ENCODE measurements at regions not wholly inside any gene's neighbourhood (a gene's known extent, or its start where the extent isn't known, plus 50 kb on each side); places are given as distances from the start of the nearest gene placed in this dataset.
"Not testable (repeated sequence)": the region's sequence is repeated elsewhere in the genome, so short reads cannot be mapped to it uniquely, and the experiment has no call there.

DNA sequence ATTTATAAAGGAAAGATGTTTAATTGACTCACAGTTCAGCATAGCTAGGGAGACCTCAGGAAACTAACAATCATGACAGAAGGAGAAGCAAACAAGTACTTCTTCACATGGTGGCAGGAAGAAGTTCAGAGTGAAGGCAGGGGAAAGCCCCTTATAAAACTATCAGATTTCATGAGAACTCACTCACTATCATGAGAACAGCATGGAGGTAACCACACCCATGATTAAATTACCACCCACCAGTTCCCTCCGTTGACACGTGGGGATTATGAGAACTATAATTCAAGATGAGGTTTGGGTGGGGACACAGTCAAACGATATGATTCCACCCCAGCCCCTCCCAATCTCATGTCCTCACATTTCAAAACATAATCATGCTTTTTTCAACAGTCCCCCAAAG, 124.2 kb upstream of the PCGF5 start:
- TF ChIP-seq, protein P1, sequence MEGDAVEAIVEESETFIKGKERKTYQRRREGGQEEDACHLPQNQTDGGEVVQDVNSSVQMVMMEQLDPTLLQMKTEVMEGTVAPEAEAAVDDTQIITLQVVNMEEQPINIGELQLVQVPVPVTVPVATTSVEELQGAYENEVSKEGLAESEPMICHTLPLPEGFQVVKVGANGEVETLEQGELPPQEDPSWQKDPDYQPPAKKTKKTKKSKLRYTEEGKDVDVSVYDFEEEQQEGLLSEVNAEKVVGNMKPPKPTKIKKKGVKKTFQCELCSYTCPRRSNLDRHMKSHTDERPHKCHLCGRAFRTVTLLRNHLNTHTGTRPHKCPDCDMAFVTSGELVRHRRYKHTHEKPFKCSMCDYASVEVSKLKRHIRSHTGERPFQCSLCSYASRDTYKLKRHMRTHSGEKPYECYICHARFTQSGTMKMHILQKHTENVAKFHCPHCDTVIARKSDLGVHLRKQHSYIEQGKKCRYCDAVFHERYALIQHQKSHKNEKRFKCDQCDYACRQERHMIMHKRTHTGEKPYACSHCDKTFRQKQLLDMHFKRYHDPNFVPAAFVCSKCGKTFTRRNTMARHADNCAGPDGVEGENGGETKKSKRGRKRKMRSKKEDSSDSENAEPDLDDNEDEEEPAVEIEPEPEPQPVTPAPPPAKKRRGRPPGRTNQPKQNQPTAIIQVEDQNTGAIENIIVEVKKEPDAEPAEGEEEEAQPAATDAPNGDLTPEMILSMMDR (IDR thresholded peaks at IDR 0.05), result no peak
- H3K4me1 ChIP-seq, result no peaks in the 10 kb centered on the region
- ATAC-seq (no peak), DNase-seq (no peak)
- no peaks in the 10 kb centered on the region for H3K36me3 ChIP-seq (ENCODE audit: insufficient read depth in 1 of 2, low read depth in 1 of 2)
- intact Hi-C loops (cut with DNase I), result no loop called here
- no peaks in the 10 kb centered on the region for H3K9me3 ChIP-seq
- no peak overlapping the region for H3K27ac ChIP-seq
- WGBS, 3 donors, result 31 to 67% (median 37%) methylated on average over 3 of the region's 3 CpGs
- H3K27me3 ChIP-seq (ENCODE audit: insufficient read depth in 3 of 3, low read length in 2 of 3), result no peaks in the 10 kb centered on the region
- no peak overlapping the region for H3K4me3 ChIP-seq

DNA sequence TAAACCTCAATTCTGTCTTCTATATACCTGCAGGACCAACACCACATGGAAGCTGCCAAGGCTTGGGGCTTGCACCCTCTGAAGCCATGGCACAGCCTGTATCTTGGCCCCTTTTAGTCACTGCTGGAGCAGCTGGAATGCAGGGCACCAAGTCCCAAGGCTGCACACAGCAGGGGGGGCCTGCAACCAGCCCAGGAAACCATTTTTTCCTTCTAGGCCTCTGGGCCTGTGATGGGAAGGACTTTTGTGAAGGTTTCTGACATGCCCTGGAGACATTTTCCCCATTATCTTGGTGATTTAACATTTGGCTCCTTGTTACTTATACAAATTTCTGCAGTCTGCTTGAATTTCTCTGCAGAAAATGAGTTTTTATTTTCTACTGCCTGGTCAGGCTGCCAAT, 123.2 kb upstream of the PCGF5 start:
- Histone ChIP-seq H3K4me3 (no peak overlapping the region), H3K4me1 (no peaks in the 10 kb centered on the region), H3K27me3 (ENCODE audit: insufficient read depth in 3 of 3, low read length in 2 of 3) (no peaks in the 10 kb centered on the region), H3K27ac (no peak overlapping the region), H3K36me3 (ENCODE audit: insufficient read depth in 1 of 2, low read depth in 1 of 2) (no peaks in the 10 kb centered on the region), H3K9me3 (no peaks in the 10 kb centered on the region)
- intact Hi-C loops (cut with DNase I), result no loop called here
- ATAC-seq (no peak), DNase-seq (no peak)
- TF ChIP-seq, protein P1 (IDR thresholded peaks at IDR 0.05), result no peak

DNA sequence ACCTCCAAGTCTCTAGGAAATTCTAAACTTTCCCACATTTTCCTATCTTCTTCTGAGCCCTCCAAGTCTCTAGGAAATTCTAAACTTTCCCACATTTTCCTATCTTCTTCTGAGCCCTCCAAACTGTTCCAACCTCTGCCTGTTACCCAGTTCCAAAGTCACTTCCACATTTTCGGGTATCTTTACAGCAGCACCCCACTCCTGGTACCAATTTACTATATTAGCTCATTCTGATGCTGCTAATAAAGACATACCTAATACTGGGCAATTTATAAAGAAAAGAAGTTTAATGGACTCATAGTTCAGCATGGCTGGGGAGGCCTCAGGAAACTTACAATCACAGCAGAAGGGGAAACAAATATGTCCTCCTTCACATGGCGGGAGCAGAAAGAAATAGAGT, 122.4 kb upstream of the PCGF5 start:
- H3K9me3 ChIP-seq; ATAC-seq; H3K4me3 ChIP-seq; H3K36me3 ChIP-seq (ENCODE audit: insufficient read depth in 1 of 2, low read depth in 1 of 2); H3K27ac ChIP-seq; intact Hi-C loops (cut with DNase I); H3K27me3 ChIP-seq (ENCODE audit: insufficient read depth in 3 of 3, low read length in 2 of 3); DNase-seq; H3K4me1 ChIP-seq: not testable (repeated sequence)
- 89 to 100% (median 98%) methylated on average over 2 of the region's 2 CpGs for WGBS, 3 donors

DNA sequence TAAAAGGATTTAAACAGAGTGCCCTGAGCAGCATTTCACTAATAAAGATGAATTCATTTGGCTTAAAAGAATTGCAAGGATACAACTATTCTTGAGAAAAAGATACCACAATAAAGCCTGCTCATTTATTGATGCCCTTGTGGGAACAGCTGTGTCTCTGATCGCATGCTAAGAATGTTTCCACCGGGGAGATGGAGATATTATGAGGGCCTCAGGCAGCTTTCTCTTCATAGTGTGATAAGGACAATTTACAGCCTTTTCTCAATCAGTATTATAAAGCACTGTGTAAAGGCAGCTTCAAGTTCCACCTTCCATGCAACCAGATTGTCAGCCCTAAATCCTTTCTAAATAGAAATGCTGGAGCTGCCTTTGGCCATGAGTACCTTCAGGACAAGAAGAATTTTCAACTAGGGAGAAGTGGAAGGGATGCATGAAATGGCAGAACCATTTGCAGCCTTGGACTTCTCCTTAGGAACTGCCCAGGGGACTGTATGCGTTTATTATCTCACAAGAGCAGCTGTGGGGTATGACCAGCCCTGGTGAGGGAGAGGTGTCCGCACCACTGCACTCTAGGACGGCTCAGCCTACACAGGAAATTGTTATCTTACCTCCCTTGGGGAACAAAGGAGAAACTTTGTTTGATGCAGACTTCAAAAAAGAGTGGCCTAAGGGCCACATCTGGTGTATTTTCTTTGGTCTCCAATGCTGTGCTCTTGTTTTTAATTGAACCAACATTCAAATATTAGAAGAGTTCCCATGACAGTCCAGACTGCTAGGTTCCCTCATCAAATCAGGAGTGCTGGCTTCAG, 116.9 kb upstream of the PCGF5 start:
- Histone ChIP-seq H3K27me3 (ENCODE audit: insufficient read depth in 3 of 3, low read length in 2 of 3) (no peaks in the 10 kb centered on the region), H3K9me3 (no peaks in the 10 kb centered on the region), H3K4me3 (no peak overlapping the region), H3K36me3 (ENCODE audit: insufficient read depth in 1 of 2, low read depth in 1 of 2) (no peaks in the 10 kb centered on the region), H3K27ac (no peak overlapping the region), H3K4me1 (peaks cover 8% of the 10 kb centered on the region)
- intact Hi-C loops (cut with DNase I), result no loop called here
- TF ChIP-seq, protein P1 (IDR thresholded peaks at IDR 0.05), result no peak
- ATAC-seq, result no peak
- DNase-seq, result no peak
- 48 to 57% (median 52%) methylated on average over 5 of the region's 5 CpGs for WGBS, 3 donors

DNA sequence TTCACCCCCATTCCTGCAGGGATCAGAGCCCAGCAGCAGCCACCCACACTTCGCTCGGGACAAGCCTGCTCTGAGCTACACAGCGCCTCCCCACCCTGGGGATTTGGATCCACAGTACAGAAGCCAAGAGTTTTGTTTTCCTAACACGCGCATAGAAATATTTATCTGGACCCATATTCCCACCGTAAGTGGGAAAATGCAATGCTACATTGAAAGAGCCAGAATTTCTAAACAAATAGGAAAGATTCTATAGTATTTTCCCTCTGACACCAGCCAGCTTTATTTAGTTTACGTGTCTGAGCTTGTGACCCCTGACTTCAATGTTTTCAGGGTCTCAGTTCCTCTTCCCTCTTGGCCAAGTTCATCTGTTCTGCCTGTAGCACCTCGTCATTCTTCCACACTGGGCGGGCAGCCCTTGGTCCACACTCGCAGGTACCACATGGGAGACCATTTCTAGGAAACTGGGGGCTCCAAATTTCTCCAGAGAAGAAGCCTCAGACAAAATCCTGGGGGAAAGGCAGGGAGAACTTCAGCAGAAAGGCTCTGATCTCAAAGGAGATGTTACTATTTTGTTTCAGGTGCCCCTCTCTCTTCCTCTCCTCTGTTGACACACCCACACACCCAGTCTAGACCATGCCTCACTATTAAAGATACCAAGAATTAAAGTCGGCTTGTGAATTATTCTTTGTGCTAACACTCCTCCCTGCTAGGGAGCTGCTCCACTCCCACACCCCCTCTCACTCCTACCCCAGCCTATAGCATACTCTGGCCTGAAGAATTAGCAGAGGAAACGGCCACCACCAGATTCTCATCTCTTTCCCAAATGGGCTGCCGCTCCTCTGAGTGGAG, 116.0 kb upstream of the PCGF5 start:
- no peak overlapping the region for H3K4me3 ChIP-seq
- H3K9me3 ChIP-seq, result no peaks in the 10 kb centered on the region
- no peak for DNase-seq
- intact Hi-C loops (cut with DNase I), result no loop called here
- no peaks in the 10 kb centered on the region for H3K36me3 ChIP-seq (ENCODE audit: insufficient read depth in 1 of 2, low read depth in 1 of 2)
- TF ChIP-seq, protein P1 (IDR thresholded peaks at IDR 0.05), result no peak
- peaks cover 8% of the 10 kb centered on the region for H3K4me1 ChIP-seq
- H3K27ac ChIP-seq, result no peak overlapping the region
- no peak for ATAC-seq
- H3K27me3 ChIP-seq (ENCODE audit: insufficient read depth in 3 of 3, low read length in 2 of 3), result no peaks in the 10 kb centered on the region
- WGBS, 3 donors, result 66 to 68% (median 66%) methylated on average over 13 of the region's 13 CpGs

Data from psoas muscle (tissue), 7 donors.